ENCODE measurements at regions not wholly inside any gene's neighbourhood (a gene's known extent, or its start where the extent isn't known, plus 50 kb on each side); places are given as distances from the start of the nearest gene placed in this dataset.

DNA sequence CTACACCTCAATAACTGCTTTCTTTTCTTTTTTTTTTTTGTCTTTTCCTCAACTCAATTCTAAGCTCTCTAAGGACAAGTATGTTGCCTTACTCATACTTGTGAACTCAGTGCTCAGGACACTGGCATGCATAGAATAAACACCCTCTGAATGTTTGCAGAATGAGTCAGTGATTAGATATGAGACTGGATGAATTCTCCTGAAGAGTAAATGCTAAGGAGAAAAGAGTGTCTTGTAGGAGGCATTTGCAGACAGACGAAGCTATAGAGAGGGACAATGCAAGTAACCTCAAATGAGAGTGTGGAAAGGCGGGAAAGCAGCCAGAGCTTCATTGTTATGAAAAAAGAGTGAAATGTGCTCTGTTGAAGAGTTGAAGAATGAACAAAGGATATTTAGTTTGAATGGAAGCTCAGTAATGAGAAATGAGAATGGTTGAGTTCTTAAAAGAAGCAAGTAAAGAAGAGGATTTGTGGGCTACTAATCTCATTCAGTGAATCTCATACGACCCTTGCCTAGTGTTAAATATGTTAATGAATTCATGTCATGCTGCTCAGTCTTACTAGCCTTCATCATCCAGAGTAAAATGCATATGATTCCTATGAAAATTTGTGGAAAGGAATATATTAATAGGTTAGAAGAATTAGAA is 166.1 kb upstream of the DPYD start (continued):
- TF ChIP-seq KLF5 (IDR thresholded peaks at IDR 0.05; ENCODE audit: partially characterized antibody) (no peak), KDM1A (IDR thresholded peaks at IDR 0.05; ENCODE audit: borderline replicate concordance) (no peak), TAF1 (IDR thresholded peaks at IDR 0.05; ENCODE audit: borderline replicate concordance, low read depth, low read length) (no peak), BMI1 (IDR thresholded peaks at IDR 0.05; ENCODE audit: borderline replicate concordance) (no peak), HDAC2 (IDR thresholded peaks at IDR 0.05) (no peak), ETV6 (conservative IDR thresholded peaks at IDR 0.05 in 1 of 2, IDR thresholded peaks at IDR 0.05 in 1 of 2; ENCODE audit: borderline replicate concordance in 1 of 2, low read depth in 1 of 2) (no peak)

DNA sequence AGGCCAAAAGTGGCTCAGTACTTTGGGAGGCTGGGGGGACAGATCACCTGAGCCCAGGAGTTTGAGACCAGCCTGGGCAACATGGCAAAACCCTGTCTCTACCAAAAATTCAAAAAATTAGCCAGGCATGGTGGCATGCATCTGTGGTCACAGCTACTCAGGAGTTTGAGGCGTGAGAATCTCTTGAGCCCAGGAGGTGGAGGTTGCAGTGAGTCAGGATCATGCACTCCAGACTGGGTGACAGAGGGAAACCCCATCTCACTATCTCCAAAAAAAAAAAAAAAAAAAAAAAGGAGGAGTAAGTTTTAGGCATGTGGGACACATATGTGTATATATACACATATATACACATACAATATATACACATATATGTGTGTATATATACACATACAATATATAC is 165.3 kb upstream of the DPYD start:
- FAIRE-seq (no peak), DNase-seq (ENCODE audit: low read depth, low spot score) (no peak), ATAC-seq (no peak)
- ChIA-PET CTCF (no interaction called here), POLR2A (no interaction called here), SMC1A (ENCODE audit: uncharacterized antibody, unreplicated experiment) (interaction anchor here (1.2 kb wide), 1 partner anchor 11 kb away, joined by 4 read pairs; no protein-coding TSS in a partner anchor), RAD21 (ENCODE audit: unreplicated experiment) (no interaction called here)
- no peaks in the 10 kb centered on the region for H3K4me1 ChIP-seq (ENCODE audit: control insufficient read depth, insufficient read depth, low read length)
- BruUV-seq (replicated peaks), result no TSS peak
- no peaks in the 10 kb centered on the region for H3K9me3 ChIP-seq (replicated peaks; ENCODE audit: control insufficient read depth, insufficient read depth, low read length)
- no peaks in the 10 kb centered on the region for H3K27me3 ChIP-seq (replicated peaks in 1 of 2; ENCODE audit: control insufficient read depth in 2 of 2, insufficient read depth in 2 of 2, low read length in 1 of 2)
- no peaks in the 10 kb centered on the region for H3K36me3 ChIP-seq (ENCODE audit: control insufficient read depth in 2 of 2, insufficient read depth in 2 of 2, low read length in 1 of 2)
- H3K9ac ChIP-seq (ENCODE audit: control insufficient read depth, insufficient read depth, low read length), result no peak overlapping the region
- intact Hi-C loops (cut with micrococcal nuclease; ENCODE audit: unreplicated experiment), result no loop called here
- H2AFZ ChIP-seq (ENCODE audit: control insufficient read depth, low read depth, low read length), result no peak overlapping the region
- no peaks in the 10 kb centered on the region for H4K20me1 ChIP-seq (ENCODE audit: control insufficient read depth, insufficient read depth)
- H3K27ac ChIP-seq (ENCODE audit: control insufficient read depth, insufficient read depth), result no peak overlapping the region
- in situ Hi-C loops (cut with MboI), result no loop called here
- 55% methylated on average over 1 of the region's 1 CpG for WGBS (ENCODE audit: insufficient coverage, insufficient replicate concordance, low lambda C conversion rate, missing lambda C conversion rate)
- no peak overlapping the region for H3K4me2 ChIP-seq (ENCODE audit: control insufficient read depth, insufficient read depth)
- H3K79me2 ChIP-seq (ENCODE audit: control insufficient read depth, insufficient read depth, low read length), result no peaks in the 10 kb centered on the region
- no peak overlapping the region for H3K4me3 ChIP-seq
- no peak for TF ChIP-seq SREBF2 (IDR thresholded peaks at IDR 0.05; ENCODE audit: low read length)
- no peak for TF ChIP-seq TCF7 (IDR thresholded peaks at IDR 0.05; ENCODE audit: borderline replicate concordance)
- TF ChIP-seq RAD51 (IDR thresholded peaks at IDR 0.05), result no peak
- TF ChIP-seq, protein P1, sequence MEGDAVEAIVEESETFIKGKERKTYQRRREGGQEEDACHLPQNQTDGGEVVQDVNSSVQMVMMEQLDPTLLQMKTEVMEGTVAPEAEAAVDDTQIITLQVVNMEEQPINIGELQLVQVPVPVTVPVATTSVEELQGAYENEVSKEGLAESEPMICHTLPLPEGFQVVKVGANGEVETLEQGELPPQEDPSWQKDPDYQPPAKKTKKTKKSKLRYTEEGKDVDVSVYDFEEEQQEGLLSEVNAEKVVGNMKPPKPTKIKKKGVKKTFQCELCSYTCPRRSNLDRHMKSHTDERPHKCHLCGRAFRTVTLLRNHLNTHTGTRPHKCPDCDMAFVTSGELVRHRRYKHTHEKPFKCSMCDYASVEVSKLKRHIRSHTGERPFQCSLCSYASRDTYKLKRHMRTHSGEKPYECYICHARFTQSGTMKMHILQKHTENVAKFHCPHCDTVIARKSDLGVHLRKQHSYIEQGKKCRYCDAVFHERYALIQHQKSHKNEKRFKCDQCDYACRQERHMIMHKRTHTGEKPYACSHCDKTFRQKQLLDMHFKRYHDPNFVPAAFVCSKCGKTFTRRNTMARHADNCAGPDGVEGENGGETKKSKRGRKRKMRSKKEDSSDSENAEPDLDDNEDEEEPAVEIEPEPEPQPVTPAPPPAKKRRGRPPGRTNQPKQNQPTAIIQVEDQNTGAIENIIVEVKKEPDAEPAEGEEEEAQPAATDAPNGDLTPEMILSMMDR (IDR thresholded peaks at IDR 0.05 in 2 of 3, conservative IDR thresholded peaks at IDR 0.05 in 1 of 3; ENCODE audit: control insufficient read depth in 2 of 3, extremely low read depth in 1 of 3, insufficient read depth in 1 of 3, low read depth in 3 of 3, low read length in 3 of 3), result no peak
- no peak for TF ChIP-seq ZZZ3 (IDR thresholded peaks at IDR 0.05; ENCODE audit: control insufficient read depth, insufficient read length, low read depth)
- no peak for TF ChIP-seq WRNIP1 (IDR thresholded peaks at IDR 0.05; ENCODE audit: borderline replicate concordance, low read depth, low read length)
- no peak for TF ChIP-seq BACH1 (IDR thresholded peaks at IDR 0.05; ENCODE audit: borderline replicate concordance)
- TF ChIP-seq ESRRA (IDR thresholded peaks at IDR 0.05; ENCODE audit: low read length), result no peak
- no peak for TF ChIP-seq SMC3 (IDR thresholded peaks at IDR 0.05; ENCODE audit: borderline replicate concordance, low read length)
- TF ChIP-seq NFXL1 (IDR thresholded peaks at IDR 0.05; ENCODE audit: borderline replicate concordance), result no peak
- TF ChIP-seq SIX5 (IDR thresholded peaks at IDR 0.05; ENCODE audit: low read depth, low read length, severe bottlenecking), result no peak
- TF ChIP-seq, protein P2, sequence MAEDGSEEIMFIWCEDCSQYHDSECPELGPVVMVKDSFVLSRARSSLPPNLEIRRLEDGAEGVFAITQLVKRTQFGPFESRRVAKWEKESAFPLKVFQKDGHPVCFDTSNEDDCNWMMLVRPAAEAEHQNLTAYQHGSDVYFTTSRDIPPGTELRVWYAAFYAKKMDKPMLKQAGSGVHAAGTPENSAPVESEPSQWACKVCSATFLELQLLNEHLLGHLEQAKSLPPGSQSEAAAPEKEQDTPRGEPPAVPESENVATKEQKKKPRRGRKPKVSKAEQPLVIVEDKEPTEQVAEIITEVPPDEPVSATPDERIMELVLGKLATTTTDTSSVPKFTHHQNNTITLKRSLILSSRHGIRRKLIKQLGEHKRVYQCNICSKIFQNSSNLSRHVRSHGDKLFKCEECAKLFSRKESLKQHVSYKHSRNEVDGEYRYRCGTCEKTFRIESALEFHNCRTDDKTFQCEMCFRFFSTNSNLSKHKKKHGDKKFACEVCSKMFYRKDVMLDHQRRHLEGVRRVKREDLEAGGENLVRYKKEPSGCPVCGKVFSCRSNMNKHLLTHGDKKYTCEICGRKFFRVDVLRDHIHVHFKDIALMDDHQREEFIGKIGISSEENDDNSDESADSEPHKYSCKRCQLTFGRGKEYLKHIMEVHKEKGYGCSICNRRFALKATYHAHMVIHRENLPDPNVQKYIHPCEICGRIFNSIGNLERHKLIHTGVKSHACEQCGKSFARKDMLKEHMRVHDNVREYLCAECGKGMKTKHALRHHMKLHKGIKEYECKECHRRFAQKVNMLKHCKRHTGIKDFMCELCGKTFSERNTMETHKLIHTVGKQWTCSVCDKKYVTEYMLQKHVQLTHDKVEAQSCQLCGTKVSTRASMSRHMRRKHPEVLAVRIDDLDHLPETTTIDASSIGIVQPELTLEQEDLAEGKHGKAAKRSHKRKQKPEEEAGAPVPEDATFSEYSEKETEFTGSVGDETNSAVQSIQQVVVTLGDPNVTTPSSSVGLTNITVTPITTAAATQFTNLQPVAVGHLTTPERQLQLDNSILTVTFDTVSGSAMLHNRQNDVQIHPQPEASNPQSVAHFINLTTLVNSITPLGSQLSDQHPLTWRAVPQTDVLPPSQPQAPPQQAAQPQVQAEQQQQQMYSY (CRISPR knock-in tag; IDR thresholded peaks at IDR 0.05), result no peak

Data from GM12878 (cell line).